Tibial nerve (tissue), 4 donors: ENCODE measurements at regions not wholly inside any gene's neighbourhood (a gene's known extent, or its start where the extent isn't known, plus 50 kb on each side); places are given as distances from the start of the nearest gene placed in this dataset.

Experiments used
- DNase-seq, 2 donors: peaks; one replicate each; pipeline ENCODE4 v3.0.0-alpha.2; 2019; ENCODE audit warnings: low spot score in 2 of 2
- H3K27ac ChIP-seq, 4 donors: fragments of 200-600 bp; sonication (generic) in 3 of 4; one replicate each; pipeline ENCODE4 v1.5.1; 2017 to 2019; ENCODE audit warnings: mild to moderate bottlenecking in 1 of 4
- H3K27me3 ChIP-seq, 2 donors: fragments of 200-600 bp; sonication (generic) in 1 of 2; one replicate each; pipeline versions ENCODE4 v1.5.1 to v1.6.0; 2017 to 2019
- H3K36me3 ChIP-seq, 3 donors: fragments of 200-600 bp; sonication (generic); one replicate each; pipeline ENCODE4 v1.5.1; 2018 to 2019
- H3K4me1 ChIP-seq, 4 donors: fragments of 200-600 bp; sonication (generic) in 3 of 4; one replicate each; pipeline ENCODE4 v1.5.1; 2017 to 2019
- H3K4me3 ChIP-seq, 4 donors: fragments of 200-600 bp; sonication (generic) in 3 of 4; one replicate each; pipeline ENCODE4 v1.5.1; 2017 to 2019; ENCODE audit warnings: mild to moderate bottlenecking in 1 of 4, moderate library complexity in 1 of 4
- H3K9me3 ChIP-seq, 4 donors: fragments of 200-600 bp; sonication (generic) in 3 of 4; one replicate each; pipeline ENCODE4 v1.5.1; 2017 to 2019
- CTCF ChIP-seq, 5 experiments: fragments of 200-600 bp in 3 of 5; fragments of 450-650 bp in 2 of 5; sonication (generic) in 3 of 5; IDR thresholded peaks; one replicate each; pipeline ENCODE4 v1.5.1; 2016 to 2019; ENCODE audit warnings: antibody characterized with exemption in 5 of 5, mild to moderate bottlenecking in 3 of 5, moderate library complexity in 2 of 5
- EP300 ChIP-seq, 2 donors: sonication (generic); formaldehyde crosslinking; IDR thresholded peaks; one replicate each; pipeline ENCODE4 v1.6.1; 2017; ENCODE audit warnings: antibody characterized with exemption in 2 of 2, mild to moderate bottlenecking in 1 of 2
- POLR2A ChIP-seq, 2 donors: fragments of 450-650 bp; IDR thresholded peaks; one replicate each; pipeline ENCODE4 v1.6.1; 2017; ENCODE audit warnings: antibody characterized with exemption in 2 of 2, mild to moderate bottlenecking in 2 of 2, moderate library complexity in 2 of 2
- WGBS, 2 donors: methylation state at CpG; one replicate each; pipeline ENCODE4 v1.1.5; 2018; 5-methylcytosine and 5-hydroxymethylcytosine counted together

DNA sequence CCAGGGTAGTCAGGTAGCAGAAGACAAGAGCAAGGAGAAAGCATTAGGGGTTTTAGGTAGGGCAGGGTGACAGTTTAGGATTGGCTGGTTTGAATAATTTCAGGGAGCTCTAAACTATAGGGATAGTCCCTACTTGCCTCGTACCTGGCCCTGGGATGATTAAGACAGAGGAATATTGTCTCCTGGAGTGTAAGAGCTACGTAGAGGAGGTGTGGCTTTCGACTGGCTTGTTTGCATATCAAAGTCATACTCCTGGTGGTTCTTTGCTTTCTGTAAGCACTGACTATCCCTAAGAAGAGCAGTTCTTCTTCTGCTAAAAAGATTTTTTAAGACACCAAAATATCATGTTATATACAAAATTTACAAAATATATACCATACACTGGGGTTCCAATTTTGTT, 1867.4 kb downstream of the SUCLG1 start:
- WGBS, 2 donors = 70 to 78% methylated on average over 3 of the region's 3 CpGs
- Histone ChIP-seq H3K27ac (no peak overlapping the region), H3K27me3 (no peaks in the 10 kb centered on the region), H3K36me3 (no peaks in the 10 kb centered on the region), H3K4me3 (no peak overlapping the region), H3K9me3 (peaks cover 0 to 5% (median 0%) of the 10 kb centered on the region in 4 donors), H3K4me1 (no peaks in the 10 kb centered on the region)
- no peak for DNase-seq
- TF ChIP-seq POLR2A (IDR thresholded peaks at IDR 0.05) (no peak), EP300 (IDR thresholded peaks at IDR 0.05) (no peak), CTCF (IDR thresholded peaks at IDR 0.05) (no peak)

- TF ChIP-seq POLR2A (IDR thresholded peaks at IDR 0.05) (no peak), CTCF (IDR thresholded peaks at IDR 0.05) (no peak), EP300 (IDR thresholded peaks at IDR 0.05) (no peak)
- Histone ChIP-seq H3K27ac (no peak overlapping the region), H3K27me3 (no peaks in the 10 kb centered on the region), H3K36me3 (no peaks in the 10 kb centered on the region), H3K4me3 (no peak overlapping the region), H3K4me1 (no peaks in the 10 kb centered on the region), H3K9me3 (peaks cover 0 to 12% (median 0%) of the 10 kb centered on the region in 4 donors)
- no peak for DNase-seq
These were observed 1882.4 kb downstream of the SUCLG1 start for GRCh38 chr2:82576656-82577055.

- 65 to 69% methylated on average over 3 of the region's 3 CpGs for WGBS, 2 donors
- H3K9me3 ChIP-seq = no peaks in the 10 kb centered on the region
- no peaks in the 10 kb centered on the region for H3K4me1 ChIP-seq
- no peaks in the 10 kb centered on the region for H3K27me3 ChIP-seq
- no peak overlapping the region for H3K4me3 ChIP-seq
- TF ChIP-seq CTCF (IDR thresholded peaks at IDR 0.05) (no peak), EP300 (IDR thresholded peaks at IDR 0.05) (no peak), POLR2A (IDR thresholded peaks at IDR 0.05) (no peak)
- no peak for DNase-seq
- no peaks in the 10 kb centered on the region for H3K36me3 ChIP-seq
- H3K27ac ChIP-seq = no peak overlapping the region
These were observed 1919.8 kb downstream of the SUCLG1 start for GRCh38 chr2:82539280-82539621.

DNA sequence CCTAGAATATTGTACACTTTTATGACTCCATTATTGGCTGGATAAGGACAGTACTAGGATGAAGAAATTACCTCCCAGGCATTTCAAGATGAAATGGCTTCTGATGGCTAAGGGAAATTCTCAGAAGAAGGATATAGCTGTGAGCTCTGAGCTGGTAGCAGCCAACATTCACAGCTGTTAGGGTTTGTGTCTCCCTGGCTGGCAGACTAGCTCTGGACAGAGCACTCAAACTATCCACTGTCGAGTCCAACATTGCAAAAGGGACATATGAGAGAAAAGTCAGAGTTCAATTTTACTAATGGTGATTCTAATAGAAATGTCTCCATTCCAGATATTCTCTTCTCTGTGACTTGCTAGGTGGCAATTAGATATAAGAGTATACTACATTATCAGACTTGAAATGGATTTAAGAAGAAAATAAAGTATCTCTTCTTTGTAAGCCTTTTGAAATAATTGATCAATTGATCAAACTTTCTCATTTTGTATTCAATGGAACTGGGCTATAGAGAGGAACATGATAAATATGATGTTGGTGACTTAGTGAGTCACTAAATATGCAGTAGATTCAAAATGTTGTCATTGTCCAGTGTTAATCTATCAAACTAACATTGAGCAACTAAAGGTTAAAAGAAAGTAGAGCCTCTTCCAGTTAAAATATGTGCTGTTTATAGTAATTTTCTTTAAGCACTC, 1920.3 kb downstream of the SUCLG1 start:
- Histone ChIP-seq H3K4me3 (no peak overlapping the region), H3K4me1 (no peaks in the 10 kb centered on the region), H3K36me3 (no peaks in the 10 kb centered on the region), H3K27ac (no peak overlapping the region), H3K27me3 (no peaks in the 10 kb centered on the region), H3K9me3 (no peaks in the 10 kb centered on the region)
- WGBS, 2 donors = 74 to 89% methylated on average over 1 of the region's 1 CpG
- no peak for TF ChIP-seq EP300 (IDR thresholded peaks at IDR 0.05)
- no peak for TF ChIP-seq CTCF (IDR thresholded peaks at IDR 0.05)
- no peak for TF ChIP-seq POLR2A (IDR thresholded peaks at IDR 0.05)
- DNase-seq = no peak

DNA sequence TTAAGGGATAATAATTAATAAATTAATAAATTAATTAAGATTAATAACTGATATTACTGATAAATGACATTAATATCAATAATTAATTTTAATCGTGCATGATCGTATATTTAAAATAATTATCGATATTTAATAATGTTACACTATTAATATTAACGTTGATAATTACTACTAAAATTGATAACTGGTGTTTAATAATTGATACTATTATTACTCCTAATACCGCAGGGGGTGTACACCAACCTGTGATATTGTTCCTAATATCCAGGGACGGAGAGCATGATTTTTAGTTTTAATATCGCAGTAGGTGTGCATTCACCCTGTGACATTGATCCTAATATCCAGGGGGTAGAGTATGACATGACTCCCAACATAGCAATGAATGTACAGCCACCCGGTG, 1930.8 kb downstream of the SUCLG1 start:
- no peak overlapping the region for H3K4me3 ChIP-seq
- H3K9me3 ChIP-seq = no peaks in the 10 kb centered on the region
- TF ChIP-seq POLR2A (IDR thresholded peaks at IDR 0.05) = no peak
- TF ChIP-seq CTCF (IDR thresholded peaks at IDR 0.05) = no peak
- TF ChIP-seq EP300 (IDR thresholded peaks at IDR 0.05) = no peak
- 92 to 95% methylated on average over 8 of the region's 8 CpGs for whole genome bisulfite sequencing, 2 donors
- H3K36me3 ChIP-seq = no peaks in the 10 kb centered on the region
- no peak for DNase-seq
- no peaks in the 10 kb centered on the region for H3K4me1 ChIP-seq
- H3K27ac ChIP-seq = no peak overlapping the region
- H3K27me3 ChIP-seq = no peaks in the 10 kb centered on the region
